ENCODE measurements at regions not wholly inside any gene's neighbourhood (a gene's known extent, or its start where the extent isn't known, plus 50 kb on each side); places are given as distances from the start of the nearest gene placed in this dataset.

GRCh38 chr5:147143215-147143614 is 91.6 kb upstream of the STK32A start:
- intact Hi-C loops (cut with DNase I; ENCODE audit: low total_unique reads), result no loop called here
- no peak overlapping the region for H3K27ac ChIP-seq

GRCh38 chr5:147145328-147145727 is 89.5 kb upstream of the STK32A start:
- no peaks in the 10 kb centered on the region for H3K9me3 ChIP-seq

More at GRCh38 chr5:147143215-147143614, 91.6 kb upstream of the STK32A start:
- no peak for TF ChIP-seq POLR2A (IDR thresholded peaks at IDR 0.05)
- no peak for TF ChIP-seq POLR2AphosphoS5 (IDR thresholded peaks at IDR 0.05)
- TF ChIP-seq CTCF (IDR thresholded peaks at IDR 0.05), result no peak
- TF ChIP-seq EP300 (IDR thresholded peaks at IDR 0.05; ENCODE audit: low read depth), result no peak
- Histone ChIP-seq H3K4me1 (no peaks in the 10 kb centered on the region), H3K27me3 (no peaks in the 10 kb centered on the region), H3K36me3 (no peaks in the 10 kb centered on the region), H3K9me3 (peaks cover 2 to 11% of the 10 kb centered on the region in 2 donors), H3K4me3 (no peak overlapping the region)
- DNase-seq, result no peak
- in situ Hi-C loops (cut with MboI; ENCODE audit: low pct_ligation_motif_present in 1 of 4, low pct_unique_long_range_greater_than_20kb in 1 of 4, low sequenced_read_pairs in 3 of 4), result no loop called here

GRCh38 chr5:147148715-147149114 is 86.1 kb upstream of the STK32A start:
- intact Hi-C loops (cut with DNase I; ENCODE audit: low total_unique reads) (no loop called here), in situ Hi-C loops (cut with MboI; ENCODE audit: low pct_ligation_motif_present in 1 of 4, low pct_unique_long_range_greater_than_20kb in 1 of 4, low sequenced_read_pairs in 3 of 4) (no loop called here)
- TF ChIP-seq CTCF (IDR thresholded peaks at IDR 0.05), result no peak
- no peak for TF ChIP-seq POLR2AphosphoS5 (IDR thresholded peaks at IDR 0.05)
- TF ChIP-seq EP300 (IDR thresholded peaks at IDR 0.05; ENCODE audit: low read depth), result no peak
- TF ChIP-seq POLR2A (IDR thresholded peaks at IDR 0.05), result no peak
- Histone ChIP-seq H3K27ac (no peak overlapping the region), H3K4me1 (no peaks in the 10 kb centered on the region), H3K27me3 (no peaks in the 10 kb centered on the region), H3K4me3 (no peak overlapping the region), H3K9me3 (no peaks in the 10 kb centered on the region), H3K36me3 (no peaks in the 10 kb centered on the region)
- DNase-seq, result no peak
- WGBS, 2 donors (ENCODE audit: low coverage in 1 of 2), result 75% methylated on average over 1 of the region's 1 CpG; no CpG with 5 or more reads in 1 of the 2 donors

More at GRCh38 chr5:147145328-147145727, 89.5 kb upstream of the STK32A start:
- no peaks in the 10 kb centered on the region for H3K4me1 ChIP-seq
- no peaks in the 10 kb centered on the region for H3K36me3 ChIP-seq
- in situ Hi-C loops (cut with MboI; ENCODE audit: low pct_ligation_motif_present in 1 of 4, low pct_unique_long_range_greater_than_20kb in 1 of 4, low sequenced_read_pairs in 3 of 4) (no loop called here), intact Hi-C loops (cut with DNase I; ENCODE audit: low total_unique reads) (no loop called here)
- no peak for DNase-seq
- no peak overlapping the region for H3K4me3 ChIP-seq
- WGBS, 2 donors (ENCODE audit: low coverage in 1 of 2), result 55 to 60% methylated on average over 1 of the region's 1 CpG
- H3K27me3 ChIP-seq, result no peaks in the 10 kb centered on the region
- TF ChIP-seq POLR2AphosphoS5 (IDR thresholded peaks at IDR 0.05) (no peak), EP300 (IDR thresholded peaks at IDR 0.05; ENCODE audit: low read depth) (no peak), CTCF (IDR thresholded peaks at IDR 0.05) (no peak), POLR2A (IDR thresholded peaks at IDR 0.05) (no peak)
- H3K27ac ChIP-seq, result no peak overlapping the region

GRCh38 chr5:147152086-147152485 is 82.7 kb upstream of the STK32A start:
- H3K4me3 ChIP-seq, result no peak overlapping the region
- WGBS, 2 donors (ENCODE audit: low coverage in 1 of 2), result 50 to 70% methylated on average over 1 of the region's 1 CpG
- H3K9me3 ChIP-seq, result no peaks in the 10 kb centered on the region
- H3K36me3 ChIP-seq, result no peaks in the 10 kb centered on the region
- no peaks in the 10 kb centered on the region for H3K27me3 ChIP-seq
- no peak overlapping the region for H3K27ac ChIP-seq
- intact Hi-C loops (cut with DNase I; ENCODE audit: low total_unique reads), result no loop called here
- H3K4me1 ChIP-seq, result no peaks in the 10 kb centered on the region
- no peak for DNase-seq
- TF ChIP-seq CTCF (IDR thresholded peaks at IDR 0.05) (no peak), POLR2A (IDR thresholded peaks at IDR 0.05) (no peak), POLR2AphosphoS5 (IDR thresholded peaks at IDR 0.05) (no peak), EP300 (IDR thresholded peaks at IDR 0.05; ENCODE audit: low read depth) (no peak)
- in situ Hi-C loops (cut with MboI; ENCODE audit: low pct_ligation_motif_present in 1 of 4, low pct_unique_long_range_greater_than_20kb in 1 of 4, low sequenced_read_pairs in 3 of 4), result no loop called here
